HK-2 (cell line): ENCODE measurements at regions not wholly inside any gene's neighbourhood (a gene's known extent, or its start where the extent isn't known, plus 50 kb on each side); places are given as distances from the start of the nearest gene placed in this dataset.
"Not testable (repeated sequence)": the region's sequence is repeated elsewhere in the genome, so short reads cannot be mapped to it uniquely, and the experiment has no call there.

Experiments used
- DNase-seq: peaks from one replicate; pipeline ENCODE4 v3.0.0-alpha.2; 2018; ENCODE audit not compliant: unreplicated experiment

DNA sequence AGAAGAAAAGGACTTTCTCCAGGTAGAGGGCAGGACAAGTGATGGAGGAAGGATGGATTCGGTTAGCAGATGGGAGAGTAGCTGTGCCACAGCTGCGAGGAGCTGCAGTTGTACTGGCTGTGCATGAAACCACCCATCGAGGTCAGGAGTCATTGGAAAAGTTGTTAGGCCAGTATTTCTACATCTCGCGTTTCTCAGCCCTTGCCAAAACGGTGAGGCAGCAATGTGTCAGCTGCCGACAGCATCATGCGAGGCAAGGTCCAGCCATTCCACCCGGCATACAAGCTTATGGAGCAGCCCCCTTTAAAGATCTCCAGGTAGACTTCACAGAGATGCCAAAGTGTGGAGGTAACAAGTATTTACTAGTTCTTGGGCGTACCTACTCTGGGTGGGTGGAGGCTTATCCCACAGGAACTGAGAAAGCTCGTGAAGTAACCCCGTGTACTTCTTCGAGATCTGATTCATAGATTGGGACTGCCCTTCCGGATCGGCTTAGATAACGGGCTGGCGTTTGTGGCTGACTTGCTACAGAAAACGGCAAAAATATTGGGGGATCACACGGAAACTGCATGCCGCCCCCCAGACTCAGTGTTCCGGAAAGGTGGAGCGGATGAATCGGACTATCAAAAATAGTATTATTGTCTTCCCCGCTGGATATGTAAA, 105.0 kb upstream of the HMX1 start:
- DNase-seq, result not testable (repeated sequence)

GRCh38 chr4:8972635-8973034, 101.0 kb upstream of the HMX1 start:
- DNase-seq, result not testable (repeated sequence)

GRCh38 chr4:8965896-8966295, 94.3 kb upstream of the HMX1 start:
- DNase-seq, result not testable (repeated sequence)

DNA sequence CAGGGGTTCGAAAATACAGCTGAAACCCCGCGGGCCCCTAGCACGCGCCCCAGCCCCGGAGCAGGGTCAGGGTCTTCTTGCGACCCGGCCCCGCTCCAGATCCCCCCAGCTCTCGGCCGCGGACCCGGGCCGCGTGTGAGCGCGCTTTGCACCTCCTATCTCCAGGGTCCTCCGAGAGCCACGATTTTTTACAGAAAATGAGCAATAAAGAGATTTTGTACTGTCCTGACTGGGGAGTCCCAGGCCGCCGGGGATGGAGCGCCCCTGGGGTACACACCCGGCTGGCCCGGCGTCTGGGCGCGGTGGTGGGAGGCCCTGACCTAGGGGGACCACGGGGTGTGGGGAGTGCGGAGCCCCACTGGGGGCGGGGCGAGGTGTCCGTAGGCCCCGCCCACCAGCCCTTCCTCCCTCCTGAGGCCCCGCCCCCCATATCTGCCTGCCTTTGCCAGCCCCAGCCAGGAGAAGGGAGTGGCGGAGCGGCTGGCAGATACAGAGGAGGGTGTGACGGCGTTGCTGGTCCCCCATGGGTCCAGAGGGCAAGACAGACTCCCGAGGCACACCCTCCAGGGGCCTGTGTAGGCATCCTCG, 92.7 kb upstream of the HMX1 start:
- DNase-seq, result not testable (repeated sequence)

DNA sequence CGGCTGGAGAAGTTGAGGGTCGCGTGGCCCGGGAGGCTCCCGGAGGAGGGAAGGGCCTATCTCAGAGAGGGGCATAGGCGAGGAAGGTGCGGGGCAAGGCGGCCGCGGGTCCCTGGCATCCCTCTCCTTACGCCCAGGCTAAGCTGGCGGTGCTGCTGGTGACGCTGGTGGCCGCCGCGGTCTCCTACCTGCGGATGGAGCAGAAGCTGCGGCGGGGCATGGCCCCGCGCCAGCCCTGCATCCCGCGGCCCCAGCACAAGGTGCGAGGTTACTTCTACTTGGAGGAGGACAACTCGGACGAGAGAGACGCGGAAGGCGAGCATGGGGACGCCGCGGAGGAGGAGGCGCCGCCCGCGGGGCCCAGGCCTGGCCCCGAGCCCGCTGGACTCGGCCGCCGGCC, 91.9 kb upstream of the HMX1 start:
- not testable (repeated sequence) for DNase-seq

GRCh38 chr4:8961343-8961742, 89.7 kb upstream of the HMX1 start:
- DNase-seq, result peak; percentile 55

DNA sequence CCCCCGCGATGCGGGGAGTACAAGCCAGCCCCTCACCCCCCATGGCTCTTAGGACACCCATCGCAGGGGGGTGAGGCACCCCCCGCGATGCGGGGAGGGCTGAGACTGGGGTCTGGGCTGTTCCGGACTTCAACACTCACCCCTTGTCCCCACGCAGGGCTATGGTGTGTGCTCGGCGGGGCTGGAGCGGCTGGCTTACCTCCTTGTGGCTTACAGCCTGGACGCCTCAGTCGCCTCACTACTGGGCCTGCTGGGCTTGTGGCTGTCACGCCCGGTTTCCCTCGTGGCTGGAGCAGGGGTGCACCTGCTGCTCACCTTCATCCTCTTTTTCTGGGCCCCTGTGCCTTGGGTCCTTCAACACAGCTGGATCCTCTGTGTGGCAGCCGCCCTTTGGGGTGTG, 87.8 kb upstream of the HMX1 start:
- not testable (repeated sequence) for DNase-seq

- DNase-seq, result not testable (repeated sequence)
Measured at GRCh38 chr4:8954001-8954400, 82.4 kb upstream of the HMX1 start.

GRCh38 chr4:8952791-8953190, 81.2 kb upstream of the HMX1 start:
- DNase-seq, result not testable (repeated sequence)

- DNase-seq, result not testable (repeated sequence)
Measured at GRCh38 chr4:8952109-8952508, 80.5 kb upstream of the HMX1 start.

DNA sequence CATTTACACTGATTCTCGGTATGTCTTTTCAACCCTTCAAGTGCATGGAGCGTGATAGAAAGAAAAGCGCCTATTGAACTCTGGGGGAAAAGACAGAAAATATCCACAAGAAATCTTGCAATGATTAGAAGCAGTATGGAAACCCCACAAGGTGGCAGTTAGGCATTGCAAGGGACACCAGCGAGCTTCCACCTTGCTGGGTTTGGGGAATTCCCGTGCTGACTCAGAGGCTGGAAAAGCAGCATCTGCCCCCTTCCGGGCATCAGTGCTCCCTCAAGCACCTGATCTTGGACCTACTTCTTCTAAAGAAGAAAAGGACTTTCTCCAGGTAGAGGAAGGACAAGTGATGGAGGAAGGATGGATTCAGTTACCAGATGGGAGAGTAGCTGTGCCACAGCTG, 73.9 kb upstream of the HMX1 start:
- DNase-seq, result peak; percentile 38

DNA sequence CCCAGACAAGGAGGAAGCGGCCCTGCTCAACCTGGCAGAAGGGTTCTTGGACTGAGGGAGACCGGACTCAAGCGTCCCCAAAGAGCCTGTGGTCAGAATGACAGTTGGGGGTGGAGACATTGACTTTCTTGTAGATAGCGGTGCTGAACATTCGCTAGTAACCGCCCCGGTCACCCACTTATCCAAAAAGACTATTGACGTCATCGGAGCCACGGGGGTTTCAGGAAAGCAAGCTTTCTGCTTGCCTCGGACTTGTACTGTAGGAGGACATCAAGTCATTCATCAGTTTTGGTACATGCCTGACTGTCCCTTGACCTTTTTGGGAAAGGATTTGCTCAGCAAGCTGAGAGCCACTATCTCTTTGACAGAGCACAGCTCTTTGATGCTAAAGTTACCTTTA, 71.7 kb upstream of the HMX1 start:
- not testable (repeated sequence) for DNase-seq

GRCh38 chr4:8942088-8942487, 70.4 kb upstream of the HMX1 start:
- DNase-seq, result not testable (repeated sequence)

DNA sequence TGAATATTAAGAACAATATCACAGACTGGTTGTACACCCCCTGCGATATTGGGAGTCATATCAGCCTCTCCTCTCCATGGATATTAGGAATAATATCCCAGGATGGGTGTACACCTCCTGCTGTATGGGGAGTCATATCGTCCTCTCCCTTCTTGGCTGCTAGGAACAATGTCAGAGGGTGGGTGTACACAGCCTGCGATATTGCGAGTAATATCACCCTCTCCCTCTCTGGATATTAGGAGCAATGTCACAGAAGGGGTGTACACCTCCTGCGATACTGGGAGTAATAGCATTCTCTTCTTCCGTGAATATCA, 69.8 kb upstream of the HMX1 start:
- DNase-seq, result not testable (repeated sequence)

GRCh38 chr4:8940792-8941491, 69.3 kb upstream of the HMX1 start:
- no peak for DNase-seq

GRCh38 chr4:8939840-8940742, 68.5 kb upstream of the HMX1 start:
- DNase-seq, result no peak

GRCh38 chr4:8939160-8939839, 67.7 kb upstream of the HMX1 start:
- DNase-seq, result no peak

DNA sequence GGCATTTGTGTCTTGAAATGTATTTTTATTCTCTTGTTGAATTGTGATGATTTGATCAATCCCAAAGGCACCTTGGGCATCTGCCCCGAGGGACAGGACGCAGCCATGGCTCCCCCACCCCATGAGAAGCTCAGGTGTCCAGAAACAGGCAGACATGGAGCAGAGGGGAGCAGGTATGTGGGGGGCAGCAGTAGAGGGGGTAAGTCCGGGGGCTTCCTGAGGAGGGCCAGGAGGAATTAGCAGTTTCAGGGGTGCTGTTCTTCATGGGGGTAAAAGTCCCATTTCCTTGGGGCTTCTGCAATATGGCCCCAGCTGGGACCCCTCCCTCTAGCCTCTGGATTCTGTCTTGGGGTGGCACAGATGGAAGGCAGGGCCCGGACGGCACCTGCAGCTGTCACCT, 67.0 kb upstream of the HMX1 start:
- no peak for DNase-seq

DNA sequence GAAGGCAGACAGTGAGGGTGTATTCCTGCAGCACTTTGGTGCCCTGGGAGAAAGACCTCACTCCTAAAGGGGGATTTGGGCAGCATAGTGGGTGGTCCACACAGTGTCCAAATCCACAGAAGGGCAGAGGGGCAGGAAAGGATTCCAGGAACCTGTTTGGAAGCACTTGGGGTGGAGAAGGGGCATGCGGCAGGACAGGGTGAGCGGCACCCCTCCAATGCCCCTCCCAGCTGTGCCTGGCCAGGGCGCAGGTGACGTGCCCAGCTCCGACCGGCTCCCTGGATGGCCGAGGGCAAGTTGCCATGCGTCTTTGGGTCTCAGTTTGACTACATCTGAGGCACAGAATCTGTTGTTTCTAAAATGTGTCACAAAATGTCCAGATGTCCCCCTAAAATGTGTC, 66.5 kb upstream of the HMX1 start:
- no peak for DNase-seq

GRCh38 chr4:8932884-8933283, 61.2 kb upstream of the HMX1 start:
- DNase-seq, result no peak

DNA sequence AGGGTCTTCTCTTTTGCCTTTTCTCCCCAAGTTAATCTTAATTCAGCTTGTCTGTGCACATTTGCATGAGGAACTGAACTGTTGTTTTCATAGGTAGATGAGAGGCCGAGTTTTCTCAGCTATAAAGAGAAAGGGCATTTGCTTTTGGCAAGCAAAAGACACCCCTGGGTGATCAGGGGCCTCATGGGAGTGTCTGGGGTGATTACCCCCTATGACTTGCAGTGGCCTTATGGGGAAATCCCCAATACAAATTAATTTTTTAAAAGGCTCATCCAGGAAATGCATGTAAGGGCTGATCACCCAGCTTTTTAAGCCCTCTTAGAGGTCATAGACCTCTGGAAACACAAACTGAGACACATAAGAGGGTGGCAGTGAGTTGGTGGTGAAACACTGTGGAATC, 56.4 kb upstream of the HMX1 start:
- no peak for DNase-seq

- no peak for DNase-seq
Measured at GRCh38 chr4:8922481-8922880, 50.8 kb upstream of the HMX1 start.
